ENCODE measurements at regions not wholly inside any gene's neighbourhood (a gene's known extent, or its start where the extent isn't known, plus 50 kb on each side); places are given as distances from the start of the nearest gene placed in this dataset.

GRCh38 chr6:133621751-133622150 lies 267.2 kb upstream of the TCF21 start (continued):
- TF ChIP-seq SNAPC4 (CRISPR knock-in tag; IDR thresholded peaks at IDR 0.05) (no peak), HMGA1 (CRISPR knock-in tag; conservative IDR thresholded peaks at IDR 0.05) (no peak), ELF1 (CRISPR knock-in tag; IDR thresholded peaks at IDR 0.05) (no peak), SSRP1 (CRISPR knock-in tag; IDR thresholded peaks at IDR 0.05) (no peak), MAFF (IDR thresholded peaks at IDR 0.05; ENCODE audit: low read depth, low read length) (no peak), ZNF749 (CRISPR knock-in tag; IDR thresholded peaks at IDR 0.05; ENCODE audit: borderline replicate concordance) (no peak), ZSCAN21 (CRISPR knock-in tag; IDR thresholded peaks at IDR 0.05; ENCODE audit: borderline replicate concordance) (no peak), GATAD1 (CRISPR knock-in tag; IDR thresholded peaks at IDR 0.05) (no peak)

- ATAC-seq = no peak
- no peak for TF ChIP-seq TEF (CRISPR knock-in tag; IDR thresholded peaks at IDR 0.05)
- no peak for TF ChIP-seq FOXO4 (CRISPR knock-in tag; conservative IDR thresholded peaks at IDR 0.05)
- no peak for TF ChIP-seq ZNF512 (CRISPR knock-in tag; IDR thresholded peaks at IDR 0.05)
- TF ChIP-seq DMAP1 (CRISPR knock-in tag; IDR thresholded peaks at IDR 0.05) = no peak
- TF ChIP-seq NR3C1 (CRISPR knock-in tag; IDR thresholded peaks at IDR 0.05) = no peak
- no peak for TF ChIP-seq HOMEZ (CRISPR knock-in tag; IDR thresholded peaks at IDR 0.05; ENCODE audit: low read depth)
- TF ChIP-seq SRF (IDR thresholded peaks at IDR 0.05; ENCODE audit: low read depth, low read length) = no peak
Observed at GRCh38 chr6:133623065-133623464, 265.8 kb upstream of the TCF21 start.

More at GRCh38 chr6:133623065-133623464, 265.8 kb upstream of the TCF21 start:
- Histone ChIP-seq H3K9ac (ENCODE audit: insufficient read depth, low read depth, low read length) (no peak overlapping the region), H3K9me3 (ENCODE audit: low read length) (no peaks in the 10 kb centered on the region), H3K27ac (ENCODE audit: extremely low read length, insufficient read depth, low read length) (no peak overlapping the region), H3K4me2 (ENCODE audit: low read depth, low read length) (no peak overlapping the region), H4K20me1 (ENCODE audit: insufficient read depth, low read length) (no peaks in the 10 kb centered on the region), H2AFZ (ENCODE audit: low read length) (no peak overlapping the region), H3K4me1 (ENCODE audit: insufficient read depth, low read length) (no peaks in the 10 kb centered on the region), H3K27me3 (ENCODE audit: control insufficient read depth in 1 of 2, insufficient read depth in 2 of 2, low read length in 2 of 2) (no peaks in the 10 kb centered on the region), H3K4me3 (replicated peaks in 1 of 3; ENCODE audit: insufficient read depth in 1 of 3, low read depth in 2 of 3, low read length in 3 of 3) (no peak overlapping the region), H3K79me2 (ENCODE audit: insufficient read depth, low read length) (no peaks in the 10 kb centered on the region), H3K36me3 (replicated peaks in 1 of 2; ENCODE audit: control insufficient read depth in 1 of 2, insufficient read depth in 2 of 2, low read length in 2 of 2) (no peaks in the 10 kb centered on the region)
- intact Hi-C loops (cut with micrococcal nuclease; ENCODE audit: unreplicated experiment) (no loop called here), in situ Hi-C loops (cut with HindIII; ENCODE audit: extremely low pct_ligation_motif_present, low pct_unique_long_range_greater_than_20kb) (no loop called here)
- CTCF ChIA-PET (ENCODE audit: low intra/inter-chr PET ratio, low total read pairs) = no interaction called here
- FAIRE-seq (no peak), DNase-seq (ENCODE audit: low spot score) (no peak)
- 0% methylated on average over 1 of the region's 1 CpG for WGBS (ENCODE audit: low lambda C conversion rate)
- no TSS peak for BruUV-seq (replicated peaks)
- POLR2A ChIA-PET = no interaction called here
